Ishikawa (cell line): ENCODE measurements at regions not wholly inside any gene's neighbourhood (a gene's known extent, or its start where the extent isn't known, plus 50 kb on each side); places are given as distances from the start of the nearest gene placed in this dataset.

Experiments
- CEBPB ChIP-seq: IDR thresholded peaks from 2 replicates; pipeline ENCODE4 v1.6.1; 2012
- CREB1 ChIP-seq: IDR thresholded peaks from 2 replicates; pipeline ENCODE4 v1.6.1; 2012; ENCODE audit warnings: low read depth
- EGR1 ChIP-seq: IDR thresholded peaks from 2 replicates; pipeline ENCODE4 v1.6.1; 2012
- EP300 ChIP-seq: IDR thresholded peaks from 2 replicates; pipeline ENCODE4 v1.6.1; 2012; ENCODE audit warnings: borderline replicate concordance
- FOXM1 ChIP-seq: IDR thresholded peaks from 2 replicates; pipeline ENCODE4 v1.6.1; 2012; ENCODE audit warnings: low read depth, borderline replicate concordance
- NFIC ChIP-seq: IDR thresholded peaks from 2 replicates; pipeline ENCODE4 v1.6.1; 2012
- RAD21 ChIP-seq: IDR thresholded peaks from 2 replicates; pipeline ENCODE4 v1.6.1; 2012; ENCODE audit warnings: low read depth
- TAF1 ChIP-seq: IDR thresholded peaks from 2 replicates; pipeline ENCODE4 v1.6.1; 2012; ENCODE audit warnings: low read depth, mild to moderate bottlenecking
- TCF12 ChIP-seq: IDR thresholded peaks from 2 replicates; pipeline ENCODE4 v1.6.1; 2012; ENCODE audit warnings: low read depth
- TEAD4 ChIP-seq: IDR thresholded peaks from 2 replicates; pipeline ENCODE4 v1.6.1; 2012
- YY1 ChIP-seq: IDR thresholded peaks from 2 replicates; pipeline ENCODE4 v1.6.1; 2012; ENCODE audit warnings: low read depth
- ZBTB7A ChIP-seq: IDR thresholded peaks from 2 replicates; pipeline ENCODE4 v1.6.1; 2012; ENCODE audit warnings: low read depth
- TF ChIP-seq, protein P1 (sequence below): IDR thresholded peaks from 2 replicates; pipeline ENCODE4 v1.6.1; 2012
- TF ChIP-seq, protein P2 (sequence below): IDR thresholded peaks from 2 replicates; pipeline ENCODE4 v1.6.1; 2012; ENCODE audit warnings: low read depth, mild to moderate bottlenecking
- TF ChIP-seq, protein P3 (sequence below): IDR thresholded peaks from 2 replicates; pipeline ENCODE4 v1.6.1; 2012

DNA sequence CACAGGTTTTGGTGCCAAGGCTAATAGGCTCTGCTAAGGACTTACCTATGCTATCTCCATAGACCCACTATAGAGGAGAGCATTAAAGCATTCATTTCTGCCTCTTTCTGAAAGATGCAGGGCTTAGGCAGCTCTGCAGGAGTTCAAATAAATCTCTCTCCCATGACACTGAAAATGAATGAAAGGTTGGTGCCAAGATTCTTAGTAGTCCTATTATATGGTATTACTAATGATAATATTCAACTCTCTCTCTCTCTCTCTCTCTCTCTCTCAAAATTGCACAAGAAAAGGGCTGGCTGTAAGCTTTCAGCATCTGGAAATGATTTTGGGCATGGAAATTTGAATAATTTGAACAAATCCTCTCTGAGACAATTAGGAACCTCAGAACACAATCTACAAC, 433.7 kb downstream of the MBD2 start:
- TF ChIP-seq, protein P1, sequence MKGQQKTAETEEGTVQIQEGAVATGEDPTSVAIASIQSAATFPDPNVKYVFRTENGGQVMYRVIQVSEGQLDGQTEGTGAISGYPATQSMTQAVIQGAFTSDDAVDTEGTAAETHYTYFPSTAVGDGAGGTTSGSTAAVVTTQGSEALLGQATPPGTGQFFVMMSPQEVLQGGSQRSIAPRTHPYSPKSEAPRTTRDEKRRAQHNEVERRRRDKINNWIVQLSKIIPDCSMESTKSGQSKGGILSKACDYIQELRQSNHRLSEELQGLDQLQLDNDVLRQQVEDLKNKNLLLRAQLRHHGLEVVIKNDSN, result no peak
- no peak for TF ChIP-seq TAF1
- TF ChIP-seq NFIC, result no peak
- TF ChIP-seq CEBPB, result no peak
- no peak for TF ChIP-seq CREB1
- no peak for TF ChIP-seq EGR1
- TF ChIP-seq FOXM1, result no peak
- TF ChIP-seq TEAD4, result no peak
- TF ChIP-seq RAD21, result no peak
- no peak for TF ChIP-seq YY1
- no peak for TF ChIP-seq TCF12
- no peak for TF ChIP-seq ZBTB7A
- TF ChIP-seq, protein P2, sequence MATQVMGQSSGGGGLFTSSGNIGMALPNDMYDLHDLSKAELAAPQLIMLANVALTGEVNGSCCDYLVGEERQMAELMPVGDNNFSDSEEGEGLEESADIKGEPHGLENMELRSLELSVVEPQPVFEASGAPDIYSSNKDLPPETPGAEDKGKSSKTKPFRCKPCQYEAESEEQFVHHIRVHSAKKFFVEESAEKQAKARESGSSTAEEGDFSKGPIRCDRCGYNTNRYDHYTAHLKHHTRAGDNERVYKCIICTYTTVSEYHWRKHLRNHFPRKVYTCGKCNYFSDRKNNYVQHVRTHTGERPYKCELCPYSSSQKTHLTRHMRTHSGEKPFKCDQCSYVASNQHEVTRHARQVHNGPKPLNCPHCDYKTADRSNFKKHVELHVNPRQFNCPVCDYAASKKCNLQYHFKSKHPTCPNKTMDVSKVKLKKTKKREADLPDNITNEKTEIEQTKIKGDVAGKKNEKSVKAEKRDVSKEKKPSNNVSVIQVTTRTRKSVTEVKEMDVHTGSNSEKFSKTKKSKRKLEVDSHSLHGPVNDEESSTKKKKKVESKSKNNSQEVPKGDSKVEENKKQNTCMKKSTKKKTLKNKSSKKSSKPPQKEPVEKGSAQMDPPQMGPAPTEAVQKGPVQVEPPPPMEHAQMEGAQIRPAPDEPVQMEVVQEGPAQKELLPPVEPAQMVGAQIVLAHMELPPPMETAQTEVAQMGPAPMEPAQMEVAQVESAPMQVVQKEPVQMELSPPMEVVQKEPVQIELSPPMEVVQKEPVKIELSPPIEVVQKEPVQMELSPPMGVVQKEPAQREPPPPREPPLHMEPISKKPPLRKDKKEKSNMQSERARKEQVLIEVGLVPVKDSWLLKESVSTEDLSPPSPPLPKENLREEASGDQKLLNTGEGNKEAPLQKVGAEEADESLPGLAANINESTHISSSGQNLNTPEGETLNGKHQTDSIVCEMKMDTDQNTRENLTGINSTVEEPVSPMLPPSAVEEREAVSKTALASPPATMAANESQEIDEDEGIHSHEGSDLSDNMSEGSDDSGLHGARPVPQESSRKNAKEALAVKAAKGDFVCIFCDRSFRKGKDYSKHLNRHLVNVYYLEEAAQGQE, result no peak
- no peak for TF ChIP-seq EP300

DNA sequence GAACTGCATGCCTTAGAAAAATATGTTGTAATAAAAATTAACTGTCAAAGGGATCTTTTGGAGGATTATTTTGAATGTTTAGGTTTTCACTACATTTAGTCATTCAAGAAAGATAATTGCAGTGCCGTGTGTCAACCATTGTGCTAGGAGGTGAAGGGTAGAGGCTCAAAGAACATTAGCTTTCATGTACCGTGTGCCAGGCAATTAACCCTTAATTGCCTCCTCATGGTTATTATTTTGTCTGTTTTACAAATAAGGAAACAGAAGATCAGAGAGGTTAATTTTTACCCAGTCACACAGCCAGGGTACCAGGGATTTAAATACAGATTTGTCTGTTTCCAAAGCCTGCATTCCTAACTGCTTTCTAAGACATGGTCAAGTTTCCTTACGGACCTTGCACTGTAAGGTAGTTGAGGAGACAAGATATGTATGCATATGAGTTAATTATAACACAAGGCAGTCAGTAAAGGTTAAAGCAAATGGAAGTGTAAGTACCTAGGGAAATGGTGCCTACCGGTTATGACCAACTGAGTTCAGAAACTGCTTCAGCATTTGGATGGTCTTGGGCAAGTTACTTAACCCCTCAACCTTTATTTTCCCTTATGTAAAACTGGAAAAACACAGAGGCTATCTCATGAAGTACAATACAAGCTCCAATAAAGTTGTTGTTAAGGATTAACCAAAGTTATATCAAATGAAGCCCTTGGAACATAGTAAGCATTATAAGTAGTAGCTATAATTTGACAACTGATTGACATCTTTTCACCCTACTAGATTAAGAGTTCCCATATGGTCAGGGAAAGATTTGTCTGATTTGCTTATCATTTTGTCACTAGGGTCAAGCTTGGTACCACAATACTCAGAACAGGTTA, 434.9 kb downstream of the MBD2 start:
- TF ChIP-seq NFIC (no peak), EP300 (no peak), FOXM1 (no peak), TEAD4 (no peak), ZBTB7A (no peak), TAF1 (no peak), YY1 (no peak), EGR1 (no peak), CREB1 (no peak), CEBPB (no peak), RAD21 (no peak), TCF12 (no peak)
- TF ChIP-seq, protein P3, sequence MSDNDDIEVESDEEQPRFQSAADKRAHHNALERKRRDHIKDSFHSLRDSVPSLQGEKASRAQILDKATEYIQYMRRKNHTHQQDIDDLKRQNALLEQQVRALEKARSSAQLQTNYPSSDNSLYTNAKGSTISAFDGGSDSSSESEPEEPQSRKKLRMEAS, result no peak
- TF ChIP-seq, protein P2, result no peak
- TF ChIP-seq, protein P1, result no peak

DNA sequence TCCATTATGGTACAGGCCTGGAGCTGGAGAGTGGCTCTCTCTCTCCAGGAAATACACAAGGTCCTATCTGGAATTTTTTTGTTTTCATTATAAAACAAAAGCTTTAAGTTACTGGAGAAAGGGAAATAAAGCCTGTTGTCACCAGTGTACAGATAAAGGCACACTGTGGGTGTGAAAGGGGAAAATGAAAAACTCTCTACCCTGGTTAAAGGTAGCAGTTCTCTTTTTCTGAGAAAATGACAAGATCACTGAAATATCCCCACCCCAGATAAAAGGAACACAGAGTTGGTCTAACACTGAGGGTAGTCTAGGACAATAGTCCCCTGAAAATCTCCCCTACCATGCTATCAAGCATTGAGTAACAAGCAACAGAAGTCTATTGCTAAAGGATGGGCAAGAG, 438.7 kb downstream of the MBD2 start:
- TF ChIP-seq NFIC (no peak), TCF12 (no peak), YY1 (no peak)

DNA sequence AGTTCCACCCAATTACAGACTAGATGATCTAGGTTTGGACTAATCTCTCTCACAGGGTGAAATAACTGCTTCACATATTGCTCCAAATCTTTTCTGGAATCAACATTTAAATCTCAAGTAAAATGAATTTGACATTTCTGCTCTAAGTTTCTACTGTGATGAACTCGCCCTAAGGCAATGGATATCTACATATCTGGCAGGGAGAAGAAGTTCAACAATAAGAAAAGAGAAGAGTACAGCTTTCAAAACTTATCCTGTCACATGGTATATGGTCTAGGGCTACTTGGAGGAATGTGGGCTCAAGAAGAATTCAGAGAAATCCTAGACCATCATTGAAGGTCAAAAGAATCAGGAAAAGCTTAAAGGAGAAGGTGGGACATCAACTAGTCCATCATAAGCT, 440.2 kb downstream of the MBD2 start:
- TF ChIP-seq CREB1 (no peak), CEBPB (no peak), EP300 (no peak), TAF1 (no peak), TEAD4 (no peak), RAD21 (no peak), ZBTB7A (no peak), NFIC (no peak), EGR1 (no peak), YY1 (no peak)
- TF ChIP-seq, protein P2, result no peak
- TF ChIP-seq, protein P1, result no peak
